ENCODE measurements at regions not wholly inside any gene's neighbourhood (a gene's known extent, or its start where the extent isn't known, plus 50 kb on each side); places are given as distances from the start of the nearest gene placed in this dataset.
"Not testable (repeated sequence)": the region's sequence is repeated elsewhere in the genome, so short reads cannot be mapped to it uniquely, and the experiment has no call there.

DNA sequence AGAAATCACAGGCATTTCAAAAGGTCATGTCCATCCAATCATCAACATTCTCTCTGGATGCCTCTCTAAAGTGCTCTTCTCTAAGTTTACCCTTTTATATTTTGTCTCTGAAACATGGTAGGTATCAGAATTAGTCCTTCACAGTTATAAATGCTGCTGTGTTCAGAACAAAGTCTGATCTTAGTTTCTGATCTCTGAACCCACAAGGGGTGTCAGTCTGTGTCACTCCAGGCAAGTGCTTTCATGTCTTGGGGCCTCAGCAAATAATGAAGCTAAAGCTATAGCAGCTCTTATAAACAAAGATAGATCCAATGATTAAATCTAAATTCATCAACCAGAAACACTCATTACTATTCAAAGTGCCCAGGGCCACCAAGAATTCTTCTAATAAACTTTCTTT lies 281.7 kb downstream of the BCL2L11 start:
- TF ChIP-seq, protein P1, sequence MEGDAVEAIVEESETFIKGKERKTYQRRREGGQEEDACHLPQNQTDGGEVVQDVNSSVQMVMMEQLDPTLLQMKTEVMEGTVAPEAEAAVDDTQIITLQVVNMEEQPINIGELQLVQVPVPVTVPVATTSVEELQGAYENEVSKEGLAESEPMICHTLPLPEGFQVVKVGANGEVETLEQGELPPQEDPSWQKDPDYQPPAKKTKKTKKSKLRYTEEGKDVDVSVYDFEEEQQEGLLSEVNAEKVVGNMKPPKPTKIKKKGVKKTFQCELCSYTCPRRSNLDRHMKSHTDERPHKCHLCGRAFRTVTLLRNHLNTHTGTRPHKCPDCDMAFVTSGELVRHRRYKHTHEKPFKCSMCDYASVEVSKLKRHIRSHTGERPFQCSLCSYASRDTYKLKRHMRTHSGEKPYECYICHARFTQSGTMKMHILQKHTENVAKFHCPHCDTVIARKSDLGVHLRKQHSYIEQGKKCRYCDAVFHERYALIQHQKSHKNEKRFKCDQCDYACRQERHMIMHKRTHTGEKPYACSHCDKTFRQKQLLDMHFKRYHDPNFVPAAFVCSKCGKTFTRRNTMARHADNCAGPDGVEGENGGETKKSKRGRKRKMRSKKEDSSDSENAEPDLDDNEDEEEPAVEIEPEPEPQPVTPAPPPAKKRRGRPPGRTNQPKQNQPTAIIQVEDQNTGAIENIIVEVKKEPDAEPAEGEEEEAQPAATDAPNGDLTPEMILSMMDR (IDR thresholded peaks at IDR 0.05) = not testable (repeated sequence)
- not testable (repeated sequence) for TF ChIP-seq POLR2AphosphoS5 (IDR thresholded peaks at IDR 0.05); POLR2A (IDR thresholded peaks at IDR 0.05); EP300 (IDR thresholded peaks at IDR 0.05; ENCODE audit: low read depth)
